GM19035 (cell line): ENCODE measurements at regions not wholly inside any gene's neighbourhood (a gene's known extent, or its start where the extent isn't known, plus 50 kb on each side); places are given as distances from the start of the nearest gene placed in this dataset.

Experiments
- ATAC-seq: cut with Tn5 transposase; IDR thresholded peaks from one replicate; pipeline ENCODE4 v1.9.1; 2021; ENCODE audit not compliant: unreplicated experiment

DNA sequence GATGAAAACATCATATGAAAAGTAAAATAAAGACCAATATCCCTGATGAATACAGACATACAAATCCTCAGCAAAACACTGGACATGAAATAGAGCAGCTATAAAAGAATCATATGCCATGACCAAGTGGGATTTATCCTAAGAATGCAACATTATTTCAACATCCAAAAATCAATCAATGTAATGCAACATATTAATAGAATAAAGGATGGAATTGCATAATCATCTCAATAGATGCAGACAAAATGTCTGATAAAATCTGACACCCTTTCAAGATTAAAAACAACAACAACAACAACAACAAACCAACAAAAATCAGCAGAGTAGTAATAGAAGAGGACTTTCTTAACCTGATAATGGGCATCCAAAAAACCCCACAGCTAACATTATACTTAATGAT lies 63.8 kb upstream of the IL1R1 start:
- ATAC-seq: no peak

DNA sequence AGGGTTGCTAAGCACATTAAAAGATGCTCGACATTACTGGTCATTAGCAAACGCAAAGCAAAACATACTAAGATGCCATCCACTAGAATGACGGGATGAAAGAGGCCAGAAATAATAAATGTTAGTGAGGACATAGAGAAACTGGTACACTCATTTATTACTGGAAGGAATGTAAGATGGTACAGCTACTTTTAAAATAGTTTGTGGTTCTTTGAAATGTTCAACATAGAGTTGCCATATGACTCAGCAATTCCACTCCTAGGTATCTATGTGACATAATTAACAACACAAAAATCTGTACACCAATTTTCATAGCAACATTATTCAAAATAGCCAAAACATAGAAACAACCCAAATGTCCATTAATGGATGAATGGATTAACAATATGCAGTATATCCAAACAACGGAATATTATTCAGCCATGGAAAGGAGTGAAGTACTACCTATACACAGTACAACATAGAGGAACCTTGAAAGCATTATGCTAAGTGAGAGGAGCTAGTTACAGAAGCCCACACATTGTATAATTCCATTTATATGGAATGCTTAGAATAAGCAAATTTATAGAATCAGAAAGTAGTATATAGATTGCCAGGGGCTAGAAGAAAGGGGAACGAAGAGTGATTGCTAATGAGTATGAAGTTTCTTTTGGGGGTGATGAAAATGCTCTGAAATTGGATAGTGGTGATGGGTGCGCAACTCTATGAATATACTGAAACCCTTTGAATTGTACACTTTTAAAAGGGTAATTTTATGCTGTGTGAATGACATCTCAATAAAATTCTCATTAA lies 61.9 kb upstream of the IL1R1 start:
- peak; percentile 55 for ATAC-seq

DNA sequence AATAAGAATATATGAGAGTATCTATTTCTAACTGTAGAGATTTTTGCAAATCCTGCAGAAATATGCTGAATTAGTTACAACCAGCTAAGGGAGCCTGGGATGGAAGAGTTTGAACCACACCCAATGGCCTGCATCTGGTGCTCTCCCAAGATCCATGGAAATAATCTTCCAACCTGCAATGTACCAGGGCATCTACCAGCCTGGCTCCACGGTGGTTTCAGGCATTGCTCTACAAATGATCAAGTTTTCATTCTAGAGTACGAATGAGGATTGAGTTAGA lies 61.4 kb upstream of the IL1R1 start:
- no peak for ATAC-seq

DNA sequence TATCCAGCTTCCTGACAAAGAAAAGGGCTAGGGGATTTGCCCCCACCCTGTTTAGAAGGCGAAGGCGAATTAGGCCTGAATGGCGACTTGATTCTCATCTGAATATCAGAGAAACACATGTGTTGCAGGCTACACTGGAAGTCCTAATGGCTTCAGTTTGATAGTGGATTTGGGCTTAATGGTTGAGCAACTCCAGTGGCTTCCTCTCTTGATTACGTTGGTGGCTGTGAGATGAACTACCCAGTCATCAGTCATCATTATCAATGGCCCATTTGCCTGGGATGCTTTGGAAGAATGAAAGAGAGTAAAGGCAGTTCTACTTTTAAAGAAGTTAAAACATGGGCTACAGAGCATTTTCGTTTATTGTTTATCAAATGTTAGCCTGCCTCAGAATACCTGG lies 60.9 kb upstream of the IL1R1 start:
- no peak for ATAC-seq

DNA sequence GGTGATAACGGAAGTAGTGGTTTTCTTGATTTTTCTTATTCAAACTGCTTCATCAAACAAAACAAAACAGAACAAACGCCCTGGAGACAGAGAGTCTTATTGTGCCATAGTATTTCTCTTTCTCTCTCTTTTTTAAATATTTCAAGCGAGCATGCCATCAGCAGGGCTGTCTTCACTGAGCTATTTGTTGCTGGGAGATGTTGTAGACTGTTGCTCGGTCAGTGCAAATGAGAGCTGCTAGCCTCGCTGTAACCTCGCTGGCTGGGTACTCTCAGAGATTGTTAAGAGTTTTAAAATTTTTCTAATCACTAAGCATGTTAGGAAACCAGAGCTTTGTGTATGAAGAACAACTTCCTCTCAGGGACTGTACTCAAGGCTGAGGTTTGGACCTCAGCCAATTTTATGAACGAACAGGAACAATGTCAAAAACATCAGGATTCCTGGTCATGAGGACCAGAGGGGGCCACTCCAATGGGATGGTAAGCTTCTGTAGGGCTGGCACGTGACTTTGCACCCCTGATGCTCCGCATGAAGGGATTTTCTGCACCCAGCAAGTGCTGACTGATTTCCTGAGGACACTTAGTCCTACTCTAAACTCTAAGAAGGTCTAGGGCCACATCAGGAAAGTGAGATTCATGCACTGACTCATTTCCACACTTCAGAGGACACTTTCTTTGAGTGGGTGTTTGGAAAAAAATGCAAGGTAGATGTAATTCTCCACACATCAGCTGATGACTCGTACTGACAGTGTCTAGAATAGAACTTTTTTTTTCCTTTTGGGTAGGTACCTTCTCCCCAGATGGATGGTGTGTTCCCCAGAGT lies 59.8 kb upstream of the IL1R1 start:
- ATAC-seq: peak; percentile 81

DNA sequence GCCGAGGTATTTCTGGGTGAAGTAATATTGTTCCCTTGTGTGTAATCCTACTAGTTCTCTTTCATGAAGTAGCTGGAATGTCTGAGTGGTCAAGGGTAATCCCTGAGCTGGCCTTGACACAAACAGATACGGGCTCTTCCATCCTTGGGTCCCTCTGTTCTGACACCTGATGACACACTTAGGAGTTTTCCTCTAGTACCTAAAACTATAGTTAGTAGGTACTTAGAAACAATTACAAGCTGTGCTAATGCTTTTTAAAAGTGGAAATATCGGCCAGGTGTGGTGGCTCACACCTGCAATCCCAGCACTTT lies 59.2 kb upstream of the IL1R1 start:
- ATAC-seq: no peak

DNA sequence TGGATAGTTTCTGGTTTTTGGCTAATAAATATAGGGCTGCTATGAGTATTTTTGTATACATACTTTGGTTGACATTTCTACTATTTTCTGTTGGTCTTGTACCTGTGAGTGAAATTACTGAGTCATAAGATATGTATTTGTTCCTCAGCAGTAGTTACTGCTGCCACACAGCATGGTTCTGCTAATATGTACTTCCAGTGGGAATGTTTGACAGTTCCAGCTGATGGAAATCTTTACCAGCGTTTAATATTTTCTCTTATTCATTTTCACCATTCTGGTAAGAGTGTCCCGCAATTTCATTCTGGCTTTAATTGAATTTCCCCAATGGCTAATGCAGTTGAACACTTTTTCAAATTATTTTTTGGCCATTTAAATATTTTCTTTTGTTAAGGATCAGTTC lies 57.9 kb upstream of the IL1R1 start:
- ATAC-seq: no peak

DNA sequence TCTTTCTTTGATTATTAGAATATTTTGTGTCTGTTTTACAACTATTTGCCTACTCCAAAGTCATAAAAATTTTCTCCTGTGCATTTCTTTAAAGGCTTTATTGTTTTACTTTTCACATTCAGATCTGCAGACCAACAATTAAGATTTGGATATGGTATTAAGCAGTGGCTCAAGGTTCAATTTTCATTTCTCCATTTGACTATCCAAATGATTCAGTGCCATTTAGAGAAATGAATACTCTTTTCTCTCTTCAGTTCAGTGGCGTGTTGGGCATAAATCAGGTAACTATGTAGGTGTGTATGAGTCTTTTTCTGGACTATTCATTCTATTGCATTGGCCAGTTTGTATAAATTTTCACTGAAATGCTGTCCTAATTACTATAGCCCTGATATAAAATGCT lies 57.3 kb upstream of the IL1R1 start:
- ATAC-seq: no peak

DNA sequence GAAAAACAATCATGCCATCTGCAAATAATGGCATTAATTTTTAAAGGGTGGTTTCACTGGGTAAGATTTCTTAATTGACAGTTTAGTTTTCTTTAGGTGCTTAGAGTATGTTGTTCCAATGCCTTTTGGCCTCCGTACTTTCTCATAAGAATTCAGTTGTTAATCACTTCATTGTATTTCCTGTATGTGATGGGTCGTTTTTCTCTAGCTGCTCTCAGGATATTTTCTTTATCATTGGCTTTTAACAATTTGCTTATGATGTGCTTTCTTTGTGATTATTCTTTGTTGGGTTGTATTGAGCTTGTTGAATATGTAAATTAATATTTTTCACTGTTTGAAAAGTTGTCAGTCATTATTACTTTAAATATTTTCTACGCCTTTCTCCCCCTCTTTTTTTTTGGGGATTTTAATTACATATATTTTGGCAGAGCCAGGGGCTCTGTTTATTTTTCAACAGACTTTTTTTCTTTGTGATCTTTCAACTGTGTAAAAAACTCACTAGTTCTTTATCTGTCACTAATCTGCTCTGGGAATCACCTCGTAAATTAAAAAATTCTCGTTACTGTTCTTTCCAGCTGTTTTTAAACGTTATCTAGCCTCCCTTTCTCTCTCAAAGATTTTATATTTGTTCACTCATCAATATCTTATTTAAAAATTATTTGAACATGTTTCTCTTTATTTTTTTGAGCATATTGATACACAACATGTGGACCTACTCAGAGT lies 56.2 kb upstream of the IL1R1 start:
- no peak for ATAC-seq

DNA sequence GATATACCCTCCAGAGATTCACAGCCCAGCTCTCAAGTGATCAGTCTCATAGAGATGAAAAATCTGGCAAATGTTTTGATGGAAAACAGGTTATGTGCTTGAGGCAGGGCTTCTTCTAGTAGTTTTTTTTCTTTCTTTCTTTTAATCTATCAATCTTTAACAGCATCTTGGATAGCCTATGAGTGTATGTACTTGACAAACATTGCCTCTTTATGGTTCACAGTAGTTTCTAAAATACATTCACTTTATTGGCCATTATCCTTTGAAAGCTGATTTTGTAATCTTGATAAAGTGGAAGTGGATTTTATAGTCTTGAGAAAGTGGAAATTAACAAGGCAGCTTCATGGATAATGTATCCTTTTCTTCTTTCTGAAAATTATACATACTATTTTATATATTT lies 51.4 kb upstream of the IL1R1 start:
- ATAC-seq: no peak

DNA sequence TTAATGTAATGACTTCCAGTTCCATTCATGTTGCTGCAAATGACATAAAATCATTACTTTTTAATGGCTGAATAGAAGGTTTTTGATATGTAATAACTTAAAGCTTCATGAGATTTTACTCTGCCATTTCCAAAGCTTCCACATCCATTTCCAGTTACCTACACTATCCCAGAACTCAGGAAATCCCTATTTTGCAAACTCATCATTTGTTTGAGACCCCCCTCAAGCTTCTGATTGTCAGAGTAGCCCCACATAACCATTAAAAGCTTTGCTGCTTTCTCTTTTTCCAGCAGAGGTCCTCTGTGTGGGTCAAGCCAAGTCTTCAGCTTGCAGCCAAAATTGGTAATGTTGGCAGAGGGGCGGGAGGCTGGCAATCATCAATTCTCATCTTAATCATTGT lies 50.6 kb upstream of the IL1R1 start:
- ATAC-seq: no peak

DNA sequence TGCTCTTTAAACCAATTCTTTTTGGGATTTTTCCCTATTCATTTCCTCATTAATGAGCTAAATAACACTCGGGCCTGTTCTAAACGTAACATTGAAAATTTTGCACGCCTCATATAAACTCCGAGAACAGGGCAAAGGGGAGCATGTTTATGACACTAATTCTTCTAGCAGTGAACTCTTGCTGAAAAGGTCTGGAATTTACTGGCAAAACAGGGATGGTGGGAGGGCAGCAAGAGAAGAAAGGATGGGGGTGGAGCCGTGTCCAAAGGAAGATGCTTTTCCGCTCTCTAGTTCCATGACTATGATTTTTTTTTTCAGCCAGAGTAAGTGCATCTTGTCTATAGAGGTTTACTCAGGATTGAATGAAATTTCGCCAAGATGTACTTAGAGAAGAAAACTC lies 50.0 kb upstream of the IL1R1 start:
- no peak for ATAC-seq
